ENCODE measurements at regions not wholly inside any gene's neighbourhood (a gene's known extent, or its start where the extent isn't known, plus 50 kb on each side); places are given as distances from the start of the nearest gene placed in this dataset.
"Not testable (repeated sequence)": the region's sequence is repeated elsewhere in the genome, so short reads cannot be mapped to it uniquely, and the experiment has no call there.

- no peak overlapping the region for H3K9ac ChIP-seq (ENCODE audit: low read depth, low read length)
- H3K4me3 ChIP-seq (ENCODE audit: low read depth, low read length), result no peak overlapping the region
- no peaks in the 10 kb centered on the region for H3K27me3 ChIP-seq (ENCODE audit: control insufficient read depth, insufficient read depth, low read length)
- no peaks in the 10 kb centered on the region for H3K9me3 ChIP-seq (ENCODE audit: control insufficient read depth, insufficient read depth, low read length)
- H3K4me1 ChIP-seq (ENCODE audit: control insufficient read depth, insufficient read depth, low read length), result peaks cover 9% of the 10 kb centered on the region
- H3K36me3 ChIP-seq (ENCODE audit: control insufficient read depth, insufficient read depth, low read length), result no peaks in the 10 kb centered on the region
Measured at GRCh38 chr12:127589541-127589940, 677.4 kb upstream of the TMEM132C start.

DNA sequence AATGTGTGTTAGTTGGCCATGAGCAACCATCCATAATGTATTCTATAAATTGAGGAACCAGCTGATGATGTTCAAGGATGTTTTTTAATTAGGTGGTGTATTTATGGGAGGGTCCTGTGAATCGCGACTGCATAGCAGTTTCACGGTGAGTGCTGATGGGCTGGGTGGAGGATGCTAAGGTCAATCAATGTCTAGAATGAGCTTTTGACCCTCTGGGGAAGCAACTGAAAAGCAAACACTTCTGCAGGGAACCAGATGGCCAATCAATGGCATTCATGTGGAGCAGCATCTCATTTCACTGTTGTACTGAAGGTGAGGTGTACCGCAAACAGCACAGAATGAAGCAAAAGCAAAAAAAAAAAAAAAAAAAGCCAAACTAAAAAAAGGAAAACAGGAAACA, 676.1 kb upstream of the TMEM132C start:
- Histone ChIP-seq H3K27me3 (ENCODE audit: control insufficient read depth, insufficient read depth, low read length) (no peaks in the 10 kb centered on the region), H3K4me3 (ENCODE audit: low read depth, low read length) (no peak overlapping the region), H3K9me3 (ENCODE audit: control insufficient read depth, insufficient read depth, low read length) (no peaks in the 10 kb centered on the region), H3K9ac (ENCODE audit: low read depth, low read length) (no peak overlapping the region), H3K36me3 (ENCODE audit: control insufficient read depth, insufficient read depth, low read length) (no peaks in the 10 kb centered on the region), H3K4me1 (ENCODE audit: control insufficient read depth, insufficient read depth, low read length) (peaks cover 16% of the 10 kb centered on the region)

DNA sequence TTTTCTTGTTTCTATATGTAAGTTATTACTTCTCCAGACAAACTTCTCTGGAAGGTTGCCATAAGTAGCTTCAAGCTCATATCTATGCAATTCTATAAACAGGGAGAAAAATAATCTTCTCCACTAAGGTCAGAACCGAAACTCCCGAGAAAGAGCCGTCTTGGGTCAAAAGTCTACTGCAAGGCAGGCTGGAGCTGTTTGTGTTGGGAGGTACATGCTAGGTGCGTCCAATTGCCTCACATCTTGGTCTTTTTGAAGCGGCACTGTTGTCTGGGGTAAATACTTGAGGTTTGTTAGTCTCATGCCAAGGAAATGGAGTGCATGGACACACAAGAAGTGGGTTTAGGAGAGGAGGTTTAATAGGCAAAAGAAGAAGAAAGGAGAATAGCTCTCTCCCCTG, 674.7 kb upstream of the TMEM132C start:
- Histone ChIP-seq H3K27me3 (ENCODE audit: control insufficient read depth, insufficient read depth, low read length) (no peaks in the 10 kb centered on the region), H3K36me3 (ENCODE audit: control insufficient read depth, insufficient read depth, low read length) (no peaks in the 10 kb centered on the region), H3K9me3 (ENCODE audit: control insufficient read depth, insufficient read depth, low read length) (no peaks in the 10 kb centered on the region), H3K4me3 (ENCODE audit: low read depth, low read length) (no peak overlapping the region), H3K4me1 (ENCODE audit: control insufficient read depth, insufficient read depth, low read length) (peaks cover 16% of the 10 kb centered on the region), H3K9ac (ENCODE audit: low read depth, low read length) (no peak overlapping the region)

GRCh38 chr12:127594351-127594970, 672.5 kb upstream of the TMEM132C start:
- H3K9me3 ChIP-seq (ENCODE audit: control insufficient read depth, insufficient read depth, low read length), result no peaks in the 10 kb centered on the region
- no peaks in the 10 kb centered on the region for H3K27me3 ChIP-seq (ENCODE audit: control insufficient read depth, insufficient read depth, low read length)
- H3K4me1 ChIP-seq (ENCODE audit: control insufficient read depth, insufficient read depth, low read length), result peaks cover 16% of the 10 kb centered on the region
- no peak overlapping the region for H3K4me3 ChIP-seq (ENCODE audit: low read depth, low read length)
- H3K36me3 ChIP-seq (ENCODE audit: control insufficient read depth, insufficient read depth, low read length), result no peaks in the 10 kb centered on the region
- H3K9ac ChIP-seq (ENCODE audit: low read depth, low read length), result peak overlapping the region; percentile 65

DNA sequence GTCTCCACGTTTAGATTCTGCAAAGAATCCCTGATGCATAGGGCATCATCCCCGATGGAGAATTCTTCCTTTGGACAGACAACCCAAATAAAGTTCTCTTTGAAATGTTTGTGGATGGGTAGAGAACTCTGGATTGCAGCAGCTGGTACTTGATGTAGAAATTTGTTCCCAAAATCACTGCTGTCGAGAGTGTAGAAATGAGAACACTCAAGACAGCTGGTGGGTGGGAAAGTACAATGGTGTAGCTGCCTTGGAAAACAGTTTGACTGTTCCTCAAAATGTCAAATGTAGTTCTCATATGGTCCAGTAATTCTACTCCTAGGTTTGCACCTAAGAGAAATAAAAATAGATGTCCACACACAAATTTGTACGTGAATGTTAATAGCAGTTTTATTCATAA, 671.5 kb upstream of the TMEM132C start:
- Histone ChIP-seq H3K9ac (ENCODE audit: low read depth, low read length) (no peak overlapping the region), H3K27me3 (ENCODE audit: control insufficient read depth, insufficient read depth, low read length) (no peaks in the 10 kb centered on the region), H3K4me3 (ENCODE audit: low read depth, low read length) (no peak overlapping the region), H3K36me3 (ENCODE audit: control insufficient read depth, insufficient read depth, low read length) (no peaks in the 10 kb centered on the region), H3K9me3 (ENCODE audit: control insufficient read depth, insufficient read depth, low read length) (no peaks in the 10 kb centered on the region), H3K4me1 (ENCODE audit: control insufficient read depth, insufficient read depth, low read length) (peaks cover 17% of the 10 kb centered on the region)

DNA sequence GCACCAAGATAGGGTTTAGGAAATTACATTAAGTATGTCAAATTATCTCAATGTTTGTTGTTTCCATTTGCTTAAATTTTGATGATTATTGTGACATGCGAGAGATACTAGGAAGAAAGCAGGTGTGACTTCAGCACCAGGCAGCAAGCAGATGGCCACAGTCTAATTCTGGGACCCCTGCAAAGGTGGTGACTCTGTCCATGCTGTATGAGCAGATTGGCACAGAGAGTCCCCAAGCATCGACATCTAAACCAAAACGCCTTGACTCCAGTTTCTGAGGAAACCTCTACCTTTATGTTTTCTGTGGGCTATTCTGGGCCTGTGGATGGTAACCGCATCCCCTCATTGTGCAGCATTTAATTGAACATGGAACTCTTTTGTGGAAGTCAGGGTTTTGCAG, 670.1 kb upstream of the TMEM132C start:
- Histone ChIP-seq H3K9ac (ENCODE audit: low read depth, low read length) (no peak overlapping the region), H3K27me3 (ENCODE audit: control insufficient read depth, insufficient read depth, low read length) (no peaks in the 10 kb centered on the region), H3K9me3 (ENCODE audit: control insufficient read depth, insufficient read depth, low read length) (no peaks in the 10 kb centered on the region), H3K4me1 (ENCODE audit: control insufficient read depth, insufficient read depth, low read length) (peaks cover 19% of the 10 kb centered on the region), H3K36me3 (ENCODE audit: control insufficient read depth, insufficient read depth, low read length) (no peaks in the 10 kb centered on the region), H3K4me3 (ENCODE audit: low read depth, low read length) (no peak overlapping the region)

GRCh38 chr12:127599436-127599835, 667.5 kb upstream of the TMEM132C start:
- Histone ChIP-seq H3K9ac (ENCODE audit: low read depth, low read length) (no peak overlapping the region), H3K4me3 (ENCODE audit: low read depth, low read length) (no peak overlapping the region), H3K27me3 (ENCODE audit: control insufficient read depth, insufficient read depth, low read length) (no peaks in the 10 kb centered on the region), H3K36me3 (ENCODE audit: control insufficient read depth, insufficient read depth, low read length) (no peaks in the 10 kb centered on the region), H3K9me3 (ENCODE audit: control insufficient read depth, insufficient read depth, low read length) (no peaks in the 10 kb centered on the region), H3K4me1 (ENCODE audit: control insufficient read depth, insufficient read depth, low read length) (peaks cover 12% of the 10 kb centered on the region)

- Histone ChIP-seq H3K4me3 (ENCODE audit: low read depth, low read length) (no peak overlapping the region), H3K27me3 (ENCODE audit: control insufficient read depth, insufficient read depth, low read length) (no peaks in the 10 kb centered on the region), H3K4me1 (ENCODE audit: control insufficient read depth, insufficient read depth, low read length) (peaks cover 8% of the 10 kb centered on the region), H3K36me3 (ENCODE audit: control insufficient read depth, insufficient read depth, low read length) (no peaks in the 10 kb centered on the region), H3K9me3 (ENCODE audit: control insufficient read depth, insufficient read depth, low read length) (no peaks in the 10 kb centered on the region), H3K9ac (ENCODE audit: low read depth, low read length) (no peak overlapping the region)
Measured at GRCh38 chr12:127600211-127600610, 666.8 kb upstream of the TMEM132C start.

DNA sequence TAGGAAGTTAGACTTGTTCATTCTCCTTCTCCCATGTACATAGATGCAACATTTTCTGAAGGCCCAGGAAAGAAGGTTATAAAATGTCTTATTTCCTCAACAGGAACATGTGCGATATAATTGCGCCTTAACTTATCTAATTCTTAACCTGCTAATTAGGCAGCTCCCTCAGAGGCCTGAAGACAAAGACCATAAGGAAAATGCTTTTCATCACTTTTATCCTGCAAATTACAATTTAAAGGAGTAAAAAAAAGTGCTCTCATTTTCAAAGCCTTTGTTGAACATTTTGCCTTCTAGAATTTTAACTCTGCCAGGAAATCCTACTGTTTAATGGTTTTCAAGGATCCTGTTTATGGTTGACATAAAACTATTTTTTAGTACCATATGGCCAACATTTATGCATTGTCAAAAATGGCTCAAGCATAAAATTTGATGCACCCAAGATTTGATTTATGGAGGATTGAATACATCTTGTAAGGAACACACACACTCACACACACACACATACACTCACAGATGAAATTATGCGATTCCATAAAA, 660.4 kb upstream of the TMEM132C start:
- H3K9ac ChIP-seq (ENCODE audit: low read depth, low read length), result no peak overlapping the region
- no peaks in the 10 kb centered on the region for H3K9me3 ChIP-seq (ENCODE audit: control insufficient read depth, insufficient read depth, low read length)
- H3K4me1 ChIP-seq (ENCODE audit: control insufficient read depth, insufficient read depth, low read length), result peaks cover 4% of the 10 kb centered on the region
- H3K4me3 ChIP-seq (ENCODE audit: low read depth, low read length), result no peak overlapping the region
- no peaks in the 10 kb centered on the region for H3K36me3 ChIP-seq (ENCODE audit: control insufficient read depth, insufficient read depth, low read length)
- H3K27me3 ChIP-seq (ENCODE audit: control insufficient read depth, insufficient read depth, low read length), result no peaks in the 10 kb centered on the region

DNA sequence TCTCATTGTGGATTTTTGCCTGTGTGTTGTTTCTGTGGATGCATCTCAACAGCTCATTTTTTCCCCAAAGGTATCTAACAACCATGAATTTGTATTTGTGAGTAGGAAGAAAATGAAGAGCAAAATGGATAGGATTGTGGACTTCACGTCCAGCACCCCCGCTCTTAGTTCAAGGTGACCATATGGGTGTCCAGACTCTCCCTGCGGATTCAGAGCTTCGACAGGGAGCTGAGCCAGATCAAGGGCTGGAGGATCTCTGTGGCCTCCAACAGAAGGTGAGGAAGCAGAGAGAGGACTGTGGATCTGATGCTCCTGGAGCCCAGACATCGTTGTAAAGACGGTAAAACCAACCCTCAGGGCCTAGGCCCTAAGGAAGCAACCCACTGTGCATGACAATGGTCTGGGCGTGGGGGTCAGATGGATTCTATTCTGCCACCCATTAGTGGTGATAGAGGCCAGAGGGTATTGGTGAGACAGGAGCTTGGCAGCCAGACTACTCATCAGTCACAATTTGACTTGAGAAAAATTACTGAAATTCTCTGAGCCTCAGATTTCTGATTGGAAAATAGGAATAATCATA, 659.7 kb upstream of the TMEM132C start:
- Histone ChIP-seq H3K36me3 (ENCODE audit: control insufficient read depth, insufficient read depth, low read length) (no peaks in the 10 kb centered on the region), H3K4me1 (ENCODE audit: control insufficient read depth, insufficient read depth, low read length) (peaks cover 4% of the 10 kb centered on the region), H3K9ac (ENCODE audit: low read depth, low read length) (no peak overlapping the region), H3K27me3 (ENCODE audit: control insufficient read depth, insufficient read depth, low read length) (no peaks in the 10 kb centered on the region), H3K9me3 (ENCODE audit: control insufficient read depth, insufficient read depth, low read length) (no peaks in the 10 kb centered on the region), H3K4me3 (ENCODE audit: low read depth, low read length) (no peak overlapping the region)

GRCh38 chr12:127608359-127608758, 658.6 kb upstream of the TMEM132C start:
- H3K4me3 ChIP-seq (ENCODE audit: low read depth, low read length); H3K27me3 ChIP-seq (ENCODE audit: control insufficient read depth, insufficient read depth, low read length); H3K9me3 ChIP-seq (ENCODE audit: control insufficient read depth, insufficient read depth, low read length); H3K36me3 ChIP-seq (ENCODE audit: control insufficient read depth, insufficient read depth, low read length); H3K4me1 ChIP-seq (ENCODE audit: control insufficient read depth, insufficient read depth, low read length); H3K9ac ChIP-seq (ENCODE audit: low read depth, low read length): not testable (repeated sequence)

GRCh38 chr12:127613056-127613455, 653.9 kb upstream of the TMEM132C start:
- Histone ChIP-seq H3K36me3 (ENCODE audit: control insufficient read depth, insufficient read depth, low read length) (no peaks in the 10 kb centered on the region), H3K4me1 (ENCODE audit: control insufficient read depth, insufficient read depth, low read length) (no peaks in the 10 kb centered on the region), H3K9me3 (ENCODE audit: control insufficient read depth, insufficient read depth, low read length) (no peaks in the 10 kb centered on the region), H3K9ac (ENCODE audit: low read depth, low read length) (no peak overlapping the region), H3K4me3 (ENCODE audit: low read depth, low read length) (no peak overlapping the region), H3K27me3 (ENCODE audit: control insufficient read depth, insufficient read depth, low read length) (no peaks in the 10 kb centered on the region)
